Aorta (tissue), 5 donors: ENCODE measurements at regions not wholly inside any gene's neighbourhood (a gene's known extent, or its start where the extent isn't known, plus 50 kb on each side); places are given as distances from the start of the nearest gene placed in this dataset.
A peak's percentile ranks its signal among the peaks of the same experiment; 100 is the strongest.
"Not testable (repeated sequence)": the region's sequence is repeated elsewhere in the genome, so short reads cannot be mapped to it uniquely, and the experiment has no call there.

Experiments used
- ATAC-seq: fragments of 200-7000 bp; cut with Tn5 transposase; one replicate; pipeline ENCODE4 v1.9.1; 2022; ENCODE audit warnings: moderate library complexity; ENCODE audit not compliant: low FRiP score
- DNase-seq, 2 donors: peaks; one replicate each; pipeline ENCODE4 v3.0.0-alpha.2; 2020
- H3K27ac ChIP-seq, 2 donors: one replicate each; pipeline ENCODE4 v1.5.1; 2013; ENCODE audit warnings: low read length in 2 of 2, mild to moderate bottlenecking in 2 of 2, moderate library complexity in 2 of 2, control low read depth in 1 of 2, inconsistent platforms in 1 of 2, low read depth in 1 of 2
- H3K27me3 ChIP-seq, 2 donors: one replicate each; pipeline ENCODE4 v1.6.1; 2013; ENCODE audit warnings: control low read depth in 1 of 2, low read length in 1 of 2, mild to moderate bottlenecking in 1 of 2, moderate library complexity in 1 of 2; ENCODE audit not compliant: insufficient read depth in 2 of 2, control insufficient read depth in 1 of 2
- H3K36me3 ChIP-seq, 2 donors: one replicate each; pipeline ENCODE4 v1.6.1; 2013; ENCODE audit warnings: control low read depth in 1 of 2, low read length in 1 of 2, mild to moderate bottlenecking in 1 of 2; ENCODE audit not compliant: insufficient read depth in 2 of 2, control insufficient read depth in 1 of 2
- H3K4me1 ChIP-seq, 2 donors: one replicate each; pipeline ENCODE4 v1.6.1; 2013; ENCODE audit warnings: low read length in 2 of 2, control low read depth in 1 of 2, mild to moderate bottlenecking in 1 of 2, moderate library complexity in 1 of 2; ENCODE audit not compliant: insufficient read depth in 2 of 2, control insufficient read depth in 1 of 2
- H3K4me3 ChIP-seq, 2 donors: one replicate each; pipeline ENCODE4 v1.5.1; 2013; ENCODE audit warnings: low read length in 2 of 2, control low read depth in 1 of 2, mild to moderate bottlenecking in 1 of 2
- H3K9me3 ChIP-seq: one replicate; pipeline ENCODE4 v1.6.1; 2013; ENCODE audit warnings: mild to moderate bottlenecking, low read length; ENCODE audit not compliant: control insufficient read depth
- WGBS, 2 donors: extraction: QIAGEN DNeasy Blood & Tissue Kit; methylation state at CpG; one replicate each; pipeline ENCODE4 v1.1.7; 2013; 5-methylcytosine and 5-hydroxymethylcytosine counted together
- intact Hi-C, 2 donors: fragments of 100-400 bp; cut with DNase I; formaldehyde crosslinking; loops; one replicate each; pipeline versions ENCODE4 v1.14.2 to v1.15.0; 2022
- donor health status: healthy with polysubstance abuse.
- donor health status: Bipolar disorder and iron deficiency.
- donor health status: DM: no; HTN: no; CAD: no.
- donor health status: DM: no; HTN: no; CAD: no.
- donor health status: DM: yes; HTN: yes; CAD: no.

DNA sequence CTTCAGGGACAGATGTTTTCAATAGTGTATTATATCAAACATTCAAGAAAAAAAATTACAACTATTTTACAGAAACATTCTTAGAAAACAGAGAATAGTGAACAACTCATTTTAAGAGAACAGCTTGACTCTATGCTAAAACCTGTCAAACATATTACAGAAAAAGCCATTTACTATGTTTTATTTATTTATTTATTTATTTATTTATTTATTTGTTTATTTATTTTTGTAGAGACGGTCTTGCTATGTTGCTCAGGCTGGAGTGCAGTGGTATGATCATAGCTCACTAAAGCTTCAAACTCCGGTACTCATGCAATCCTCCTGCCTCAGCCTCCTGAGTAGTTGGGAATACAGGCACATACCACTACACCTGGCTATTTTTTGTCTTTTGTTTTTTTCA lies 317.9 kb upstream of the HTR1E start:
- intact Hi-C loops = no loop called here
- DNase-seq (no peak), ATAC-seq (no peak)
- Histone ChIP-seq H3K27me3 (no peaks in the 10 kb centered on the region), H3K9me3 (peaks cover 1% of the 10 kb centered on the region), H3K4me1 (no peaks in the 10 kb centered on the region), H3K27ac (no peak overlapping the region), H3K36me3 (no peaks in the 10 kb centered on the region), H3K4me3 (no peak overlapping the region)
- WGBS, 2 donors = 84 to 92% methylated on average over 2 of the region's 2 CpGs

- DNase-seq (no peak), ATAC-seq (no peak)
- WGBS, 2 donors = 70 to 83% methylated on average over 1 of the region's 1 CpG
- Histone ChIP-seq H3K27ac (no peak overlapping the region), H3K4me3 (no peak overlapping the region), H3K4me1 (no peaks in the 10 kb centered on the region), H3K9me3 (no peaks in the 10 kb centered on the region), H3K36me3 (no peaks in the 10 kb centered on the region), H3K27me3 (no peaks in the 10 kb centered on the region)
- intact Hi-C loops = no loop called here
Observed at GRCh38 chr6:86615299-86615698, 322.0 kb upstream of the HTR1E start.

- WGBS, 2 donors = 55 to 56% methylated on average over 9 of the region's 9 CpGs
Observed at GRCh38 chr6:86609549-86610388, 327.6 kb upstream of the HTR1E start.

DNA sequence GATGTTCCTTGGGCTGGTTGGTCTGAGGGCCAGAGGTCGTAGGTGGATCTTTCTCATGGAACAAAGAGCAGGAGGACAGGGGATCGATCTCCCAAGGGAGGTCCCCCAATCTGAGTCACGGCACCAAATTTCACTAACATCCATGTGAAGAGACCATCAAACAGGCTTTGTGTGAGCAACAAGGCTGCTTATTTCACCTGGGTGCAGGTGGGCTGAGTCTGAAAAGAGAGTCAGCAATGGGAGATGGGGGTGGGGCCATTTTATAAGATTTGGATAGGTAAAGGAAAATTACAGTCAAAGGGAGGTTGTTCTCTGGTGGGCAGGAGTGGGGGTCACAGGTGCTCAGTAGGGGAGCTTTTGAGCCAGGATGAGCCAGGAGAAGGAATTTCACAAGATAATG lies 334.0 kb upstream of the HTR1E start:
- WGBS, 2 donors = 63 to 76% methylated on average over 3 of the region's 3 CpGs
- H3K27me3 ChIP-seq, H3K27ac ChIP-seq, H3K4me1 ChIP-seq, DNase-seq, intact Hi-C loops, H3K4me3 ChIP-seq, H3K36me3 ChIP-seq, H3K9me3 ChIP-seq, ATAC-seq: not testable (repeated sequence)

More at GRCh38 chr6:86609549-86610388, 327.6 kb upstream of the HTR1E start:
- H3K4me1 ChIP-seq = no peaks in the 10 kb centered on the region
- intact Hi-C loops = no loop called here
- DNase-seq (no peak), ATAC-seq (no peak)
- no peak overlapping the region for H3K4me3 ChIP-seq
- no peak overlapping the region for H3K27ac ChIP-seq
- no peaks in the 10 kb centered on the region for H3K9me3 ChIP-seq
- no peaks in the 10 kb centered on the region for H3K27me3 ChIP-seq
- no peaks in the 10 kb centered on the region for H3K36me3 ChIP-seq

- H3K9me3 ChIP-seq, H3K4me1 ChIP-seq, ATAC-seq, H3K27ac ChIP-seq, H3K27me3 ChIP-seq, DNase-seq, H3K36me3 ChIP-seq, intact Hi-C loops, H3K4me3 ChIP-seq: not testable (repeated sequence)
- WGBS, 2 donors = 77 to 80% methylated on average over 6 of the region's 6 CpGs
Observed at GRCh38 chr6:86602093-86602492, 335.2 kb upstream of the HTR1E start.

DNA sequence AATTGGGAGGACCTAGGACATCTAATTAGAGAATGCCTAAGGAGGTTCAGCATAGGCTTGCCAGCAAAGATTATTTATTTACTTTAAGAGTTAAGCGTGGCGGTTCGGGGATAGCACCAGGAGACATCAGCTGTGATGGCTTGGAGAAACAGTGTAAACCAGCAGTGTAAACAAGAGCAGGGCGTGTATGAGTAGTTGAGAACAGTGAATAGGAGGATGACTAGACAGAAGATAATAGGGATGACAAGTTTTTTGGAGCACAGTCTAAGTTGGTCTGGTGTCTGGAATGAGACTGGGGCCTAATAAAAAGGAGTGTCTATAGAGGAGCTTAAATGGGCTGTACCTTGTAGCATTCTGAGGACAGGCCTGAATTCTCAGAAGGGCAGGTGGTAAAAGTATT lies 338.4 kb upstream of the HTR1E start:
- intact Hi-C loops, H3K27me3 ChIP-seq, H3K36me3 ChIP-seq, H3K9me3 ChIP-seq, H3K27ac ChIP-seq, ATAC-seq, DNase-seq, H3K4me1 ChIP-seq, H3K4me3 ChIP-seq: not testable (repeated sequence)
- 77 to 83% methylated on average over 4 of the region's 4 CpGs for WGBS, 2 donors

DNA sequence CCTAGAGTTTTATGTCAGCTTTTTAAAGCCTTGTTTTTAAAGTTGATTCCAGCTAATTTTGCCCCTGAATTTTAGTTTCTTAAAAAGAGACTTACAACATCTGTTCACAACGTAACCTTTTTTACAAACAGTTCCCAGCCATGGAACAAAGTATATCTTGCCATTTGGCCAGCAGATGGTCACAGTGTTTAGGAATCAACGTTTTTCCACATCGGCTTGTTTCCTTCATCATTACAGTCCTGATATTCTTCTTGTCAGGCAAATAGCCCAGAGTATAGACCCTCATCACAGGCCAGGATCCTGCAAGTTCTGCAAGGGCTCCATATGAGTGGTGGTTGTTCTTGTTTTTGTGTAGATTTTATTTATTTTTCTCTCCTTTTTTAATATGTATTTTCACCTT lies 341.7 kb upstream of the HTR1E start:
- no peak for DNase-seq
- peak overlapping the region; percentile 28 to 36 for H3K27ac ChIP-seq
- H3K9me3 ChIP-seq = no peaks in the 10 kb centered on the region
- no peaks in the 10 kb centered on the region for H3K36me3 ChIP-seq
- peaks cover 1 to 3% of the 10 kb centered on the region in 2 donors for H3K4me1 ChIP-seq
- 9 to 17% methylated on average over 3 of the region's 3 CpGs for WGBS, 2 donors
- H3K27me3 ChIP-seq = no peaks in the 10 kb centered on the region
- no peak for ATAC-seq
- intact Hi-C loops = no loop called here
- H3K4me3 ChIP-seq = no peak overlapping the region

- 94% methylated on average over 4 of the region's 4 CpGs for WGBS, 2 donors
- no peaks in the 10 kb centered on the region for H3K27me3 ChIP-seq
- H3K27ac ChIP-seq = no peak overlapping the region
- no peak for ATAC-seq
- H3K36me3 ChIP-seq = no peaks in the 10 kb centered on the region
- no peaks in the 10 kb centered on the region for H3K9me3 ChIP-seq
- intact Hi-C loops = no loop called here
- no peaks in the 10 kb centered on the region for H3K4me1 ChIP-seq
- DNase-seq = no peak
- no peak overlapping the region for H3K4me3 ChIP-seq
Observed at GRCh38 chr6:86586195-86586594, 351.1 kb upstream of the HTR1E start.

DNA sequence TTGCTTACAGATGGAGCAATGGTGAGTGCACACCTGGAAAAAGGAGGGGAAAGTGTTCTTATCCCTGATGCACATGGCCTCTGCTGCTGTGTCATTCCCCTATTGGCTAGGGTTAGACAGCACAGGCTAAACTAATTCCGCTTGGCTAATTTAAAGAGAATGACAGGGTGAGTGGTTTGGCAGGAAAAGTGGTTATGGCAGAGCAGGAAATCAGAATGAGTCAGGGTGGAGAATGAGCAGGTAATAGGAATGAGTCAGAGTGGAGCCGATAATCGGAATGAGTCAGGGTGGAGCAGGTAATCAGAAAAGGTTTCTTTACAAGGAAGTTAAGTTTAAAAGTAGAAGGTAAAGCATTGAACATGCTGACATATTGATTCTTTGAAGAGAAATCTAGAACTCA lies 355.5 kb upstream of the HTR1E start:
- DNase-seq = no peak
- ATAC-seq = no peak
- Histone ChIP-seq H3K4me3 (no peak overlapping the region), H3K9me3 (no peaks in the 10 kb centered on the region), H3K27ac (no peak overlapping the region), H3K4me1 (no peaks in the 10 kb centered on the region), H3K27me3 (no peaks in the 10 kb centered on the region), H3K36me3 (no peaks in the 10 kb centered on the region)
- intact Hi-C loops = no loop called here
- 93% methylated on average over 3 of the region's 3 CpGs for WGBS, 2 donors
